Stimulated activated CD4-positive, alpha-beta T cell treated with anti-CD3 and anti-CD28 coated beads, TNF-alpha, amount 100 ng/mL, for 24 hours (primary cell): ENCODE measurements at regions not wholly inside any gene's neighbourhood (a gene's known extent, or its start where the extent isn't known, plus 50 kb on each side); places are given as distances from the start of the nearest gene placed in this dataset.
"Not testable (repeated sequence)": the region's sequence is repeated elsewhere in the genome, so short reads cannot be mapped to it uniquely, and the experiment has no call there.

ENCODE experiments used
- DNase-seq, 3 experiments: peaks; one replicate each; pipeline ENCODE4 v3.0.0-alpha.2; 2020; ENCODE audit warnings: low read depth in 3 of 3

- not testable (repeated sequence) for DNase-seq
Observed at GRCh38 chr9:67307109-67307508, 314.8 kb upstream of the SPATA31A3 start.

- DNase-seq: not testable (repeated sequence)
Observed at GRCh38 chr9:67288797-67289196, 296.4 kb upstream of the SPATA31A3 start.

- DNase-seq: not testable (repeated sequence)
Observed at GRCh38 chr9:67288117-67288735, 295.9 kb upstream of the SPATA31A3 start.

GRCh38 chr9:67284299-67284698, 291.9 kb upstream of the SPATA31A3 start:
- DNase-seq: not testable (repeated sequence)

GRCh38 chr9:67281574-67281973, 289.2 kb upstream of the SPATA31A3 start:
- DNase-seq: not testable (repeated sequence)

- not testable (repeated sequence) for DNase-seq
Observed at GRCh38 chr9:67269692-67270091, 277.3 kb upstream of the SPATA31A3 start.

GRCh38 chr9:67257894-67258293, 265.5 kb upstream of the SPATA31A3 start:
- not testable (repeated sequence) for DNase-seq

- DNase-seq: not testable (repeated sequence)
Observed at GRCh38 chr9:67248967-67249366, 256.6 kb upstream of the SPATA31A3 start.

GRCh38 chr9:67212073-67212472, 219.7 kb upstream of the SPATA31A3 start:
- not testable (repeated sequence) for DNase-seq

GRCh38 chr9:67210842-67211241, 218.5 kb upstream of the SPATA31A3 start:
- DNase-seq: not testable (repeated sequence)

- DNase-seq: not testable (repeated sequence)
Observed at GRCh38 chr9:67208831-67209437, 216.6 kb upstream of the SPATA31A3 start.

- not testable (repeated sequence) for DNase-seq
Observed at GRCh38 chr9:67196135-67196534, 203.8 kb upstream of the SPATA31A3 start.

GRCh38 chr9:67195357-67195756, 203.0 kb upstream of the SPATA31A3 start:
- DNase-seq: not testable (repeated sequence)

- not testable (repeated sequence) for DNase-seq
Observed at GRCh38 chr9:67179185-67179584, 186.8 kb upstream of the SPATA31A3 start.

GRCh38 chr9:67175167-67175566, 182.8 kb upstream of the SPATA31A3 start:
- DNase-seq: not testable (repeated sequence)

- not testable (repeated sequence) for DNase-seq
Observed at GRCh38 chr9:67171721-67172120, 179.4 kb upstream of the SPATA31A3 start.

- DNase-seq: not testable (repeated sequence)
Observed at GRCh38 chr9:67168530-67169157, 176.3 kb upstream of the SPATA31A3 start.

- DNase-seq: not testable (repeated sequence)
Observed at GRCh38 chr9:67166335-67166734, 174.0 kb upstream of the SPATA31A3 start.

GRCh38 chr9:67162827-67163226, 170.5 kb upstream of the SPATA31A3 start:
- not testable (repeated sequence) for DNase-seq

- not testable (repeated sequence) for DNase-seq
Observed at GRCh38 chr9:67155218-67155617, 162.9 kb upstream of the SPATA31A3 start.

- DNase-seq: not testable (repeated sequence)
Observed at GRCh38 chr9:67153501-67153900, 161.2 kb upstream of the SPATA31A3 start.

GRCh38 chr9:67142392-67143107, 150.2 kb upstream of the SPATA31A3 start:
- DNase-seq: not testable (repeated sequence)
